ENCODE measurements at regions not wholly inside any gene's neighbourhood (a gene's known extent, or its start where the extent isn't known, plus 50 kb on each side); places are given as distances from the start of the nearest gene placed in this dataset.
A peak's percentile ranks its signal among the peaks of the same experiment; 100 is the strongest.

DNA sequence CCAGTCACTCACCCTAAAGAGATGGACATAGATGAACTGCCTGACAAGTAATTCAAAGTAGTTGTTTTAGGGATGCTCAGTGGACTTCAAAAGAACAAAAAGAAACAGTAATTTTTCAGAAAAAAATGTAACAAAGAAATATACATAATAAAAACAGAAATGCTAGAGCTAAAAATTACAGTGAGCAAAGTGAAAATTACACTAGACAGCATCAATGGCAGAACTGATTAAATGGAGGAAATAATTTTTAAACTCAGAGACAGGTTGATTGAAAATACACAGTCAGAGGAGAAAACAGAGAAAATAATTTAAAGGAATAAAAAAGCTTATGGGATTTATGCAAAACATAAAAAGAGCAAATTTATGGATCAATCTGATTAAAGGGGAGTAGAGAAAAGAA, 1968.4 kb downstream of the EFNA5 start:
- Mint-ChIP-seq H3K27me3 (ENCODE audit: low read depth, poor library complexity) (no peaks in the 10 kb centered on the region), H3K36me3 (ENCODE audit: low read depth) (no peaks in the 10 kb centered on the region), H3K4me3 (no peak overlapping the region), H3K4me1 (no peaks in the 10 kb centered on the region), H3K9me3 (peaks cover 43% of the 10 kb centered on the region), H3K27ac (no peak overlapping the region)
- DNase-seq: no peak
- TF ChIP-seq, protein P1, sequence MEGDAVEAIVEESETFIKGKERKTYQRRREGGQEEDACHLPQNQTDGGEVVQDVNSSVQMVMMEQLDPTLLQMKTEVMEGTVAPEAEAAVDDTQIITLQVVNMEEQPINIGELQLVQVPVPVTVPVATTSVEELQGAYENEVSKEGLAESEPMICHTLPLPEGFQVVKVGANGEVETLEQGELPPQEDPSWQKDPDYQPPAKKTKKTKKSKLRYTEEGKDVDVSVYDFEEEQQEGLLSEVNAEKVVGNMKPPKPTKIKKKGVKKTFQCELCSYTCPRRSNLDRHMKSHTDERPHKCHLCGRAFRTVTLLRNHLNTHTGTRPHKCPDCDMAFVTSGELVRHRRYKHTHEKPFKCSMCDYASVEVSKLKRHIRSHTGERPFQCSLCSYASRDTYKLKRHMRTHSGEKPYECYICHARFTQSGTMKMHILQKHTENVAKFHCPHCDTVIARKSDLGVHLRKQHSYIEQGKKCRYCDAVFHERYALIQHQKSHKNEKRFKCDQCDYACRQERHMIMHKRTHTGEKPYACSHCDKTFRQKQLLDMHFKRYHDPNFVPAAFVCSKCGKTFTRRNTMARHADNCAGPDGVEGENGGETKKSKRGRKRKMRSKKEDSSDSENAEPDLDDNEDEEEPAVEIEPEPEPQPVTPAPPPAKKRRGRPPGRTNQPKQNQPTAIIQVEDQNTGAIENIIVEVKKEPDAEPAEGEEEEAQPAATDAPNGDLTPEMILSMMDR (IDR thresholded peaks at IDR 0.05): no peak

DNA sequence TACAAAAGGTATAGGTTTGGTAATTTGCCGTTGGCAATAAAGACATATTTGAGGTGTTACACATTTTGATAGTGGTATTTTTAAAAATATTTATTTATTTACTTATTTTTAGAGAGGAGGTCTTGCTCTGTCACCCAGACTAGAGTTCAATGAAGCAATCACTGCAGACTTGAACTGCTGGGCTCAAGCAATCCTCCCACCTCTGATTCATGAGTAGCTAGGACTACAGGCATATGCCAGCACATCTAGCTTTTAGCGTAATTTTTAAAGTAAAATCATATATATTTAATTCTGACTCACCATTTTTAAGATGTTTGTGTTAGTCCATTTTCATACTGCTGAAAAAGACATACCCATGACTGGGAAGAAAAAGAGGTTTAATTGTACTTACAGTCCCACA, 1974.3 kb downstream of the EFNA5 start:
- H3K9me3 Mint-ChIP-seq: peaks cover 9% of the 10 kb centered on the region
- TF ChIP-seq, protein P1 (IDR thresholded peaks at IDR 0.05): no peak
- no peak overlapping the region for H3K4me3 Mint-ChIP-seq
- no peak overlapping the region for H3K27ac Mint-ChIP-seq
- no peaks in the 10 kb centered on the region for H3K4me1 Mint-ChIP-seq
- H3K27me3 Mint-ChIP-seq (ENCODE audit: low read depth, poor library complexity): no peaks in the 10 kb centered on the region
- no peak for DNase-seq
- H3K36me3 Mint-ChIP-seq (ENCODE audit: low read depth): no peaks in the 10 kb centered on the region

DNA sequence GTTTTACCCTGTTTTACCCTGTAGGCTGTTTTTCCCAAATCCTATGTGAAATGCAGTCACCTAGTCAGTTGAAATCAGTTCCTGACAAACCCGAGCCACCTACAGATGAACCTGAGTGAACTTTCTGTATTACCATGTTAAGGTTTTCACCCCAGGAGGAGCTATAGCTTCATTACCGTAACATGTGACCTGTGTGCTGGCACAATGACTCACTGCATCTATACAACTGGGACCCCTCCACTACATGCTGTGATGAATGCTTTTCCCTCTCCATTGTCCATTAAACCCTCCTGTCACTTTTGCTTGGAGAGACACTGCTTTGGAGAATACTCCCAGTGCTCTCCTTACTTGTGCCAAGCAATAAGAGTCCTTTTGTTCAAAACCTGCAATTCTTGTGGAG, 1974.8 kb downstream of the EFNA5 start:
- no peaks in the 10 kb centered on the region for H3K36me3 Mint-ChIP-seq (ENCODE audit: low read depth)
- H3K27ac Mint-ChIP-seq: no peak overlapping the region
- DNase-seq: no peak
- no peaks in the 10 kb centered on the region for H3K4me1 Mint-ChIP-seq
- peaks cover 4% of the 10 kb centered on the region for H3K9me3 Mint-ChIP-seq
- no peak overlapping the region for H3K4me3 Mint-ChIP-seq
- TF ChIP-seq, protein P1 (IDR thresholded peaks at IDR 0.05): no peak
- no peaks in the 10 kb centered on the region for H3K27me3 Mint-ChIP-seq (ENCODE audit: low read depth, poor library complexity)

- Mint-ChIP-seq H3K4me1 (no peaks in the 10 kb centered on the region), H3K27ac (no peak overlapping the region), H3K36me3 (ENCODE audit: low read depth) (no peaks in the 10 kb centered on the region), H3K27me3 (ENCODE audit: low read depth, poor library complexity) (no peaks in the 10 kb centered on the region), H3K9me3 (no peaks in the 10 kb centered on the region), H3K4me3 (no peak overlapping the region)
- DNase-seq: no peak
- TF ChIP-seq, protein P1 (IDR thresholded peaks at IDR 0.05): no peak
These were observed 1981.1 kb downstream of the EFNA5 start for GRCh38 chr5:105689596-105689995.

DNA sequence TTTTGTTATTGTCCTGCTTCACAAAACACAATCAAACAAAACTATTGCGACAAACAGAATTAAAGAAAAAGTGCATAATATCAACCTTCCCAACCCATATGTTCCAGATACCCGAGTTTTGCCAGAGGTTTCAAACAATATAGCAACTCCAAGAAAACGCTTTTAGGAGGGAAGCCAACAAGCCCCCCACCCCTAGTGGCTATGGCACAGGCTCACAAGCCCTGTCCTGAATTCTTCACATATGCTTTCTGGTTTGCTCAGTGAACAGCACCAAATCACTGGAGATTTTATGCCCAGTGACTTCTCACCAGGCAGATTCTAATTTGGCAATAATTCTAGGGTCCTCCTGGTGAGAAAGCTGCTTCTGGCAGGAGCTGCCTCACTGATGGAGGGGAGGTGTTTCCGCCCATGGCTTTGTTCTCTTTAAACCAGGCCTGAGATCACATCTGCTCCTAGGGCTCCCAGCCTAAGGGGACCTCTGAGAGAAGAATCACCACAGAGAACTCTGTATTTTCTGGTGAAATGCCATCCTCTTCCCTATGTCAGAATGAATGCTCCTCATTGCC, 1982.4 kb downstream of the EFNA5 start:
- TF ChIP-seq, protein P1 (IDR thresholded peaks at IDR 0.05): no peak
- Mint-ChIP-seq H3K27me3 (ENCODE audit: low read depth, poor library complexity) (no peaks in the 10 kb centered on the region), H3K9me3 (no peaks in the 10 kb centered on the region), H3K27ac (peak overlapping the region; percentile 77), H3K4me1 (no peaks in the 10 kb centered on the region), H3K4me3 (no peak overlapping the region), H3K36me3 (ENCODE audit: low read depth) (no peaks in the 10 kb centered on the region)
- DNase-seq: no peak

DNA sequence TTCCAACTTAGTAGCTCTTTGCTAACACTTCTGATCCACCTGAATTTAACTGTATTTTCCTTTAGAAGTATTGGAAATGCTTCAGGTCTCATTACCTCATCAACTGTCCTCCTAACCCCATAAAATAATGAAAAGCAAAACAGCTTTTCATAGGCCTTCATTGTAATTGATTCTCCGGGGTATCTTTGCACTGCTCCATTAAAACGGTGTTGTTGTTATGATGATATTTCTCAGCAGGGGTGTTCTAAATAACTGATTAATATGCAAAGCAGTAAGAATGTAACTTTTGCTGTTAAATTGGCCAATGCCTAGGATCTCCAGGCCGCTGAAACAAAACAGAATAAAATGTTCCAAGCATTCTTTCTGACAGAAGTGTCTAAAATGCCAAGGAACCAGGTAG, 1983.2 kb downstream of the EFNA5 start:
- Mint-ChIP-seq H3K36me3 (ENCODE audit: low read depth) (no peaks in the 10 kb centered on the region), H3K4me3 (no peak overlapping the region), H3K9me3 (no peaks in the 10 kb centered on the region), H3K27ac (no peak overlapping the region), H3K4me1 (no peaks in the 10 kb centered on the region), H3K27me3 (ENCODE audit: low read depth, poor library complexity) (no peaks in the 10 kb centered on the region)
- TF ChIP-seq, protein P1 (IDR thresholded peaks at IDR 0.05): no peak
- no peak for DNase-seq

All from nephron progenitor cell (in vitro differentiated cells).